Activated T-cell treated with anti-CD3 and anti-CD28 coated beads for 4 hours (primary cell): ENCODE measurements at regions not wholly inside any gene's neighbourhood (a gene's known extent, or its start where the extent isn't known, plus 50 kb on each side); places are given as distances from the start of the nearest gene placed in this dataset.

ENCODE experiments used
- DNase-seq: peaks from one replicate; pipeline ENCODE4 v3.0.0-alpha.2; 2020

- no peak for DNase-seq
Observed at GRCh38 chr10:4775808-4776207, 50.2 kb upstream of the AKR1E2 start.

- DNase-seq = no peak
Observed at GRCh38 chr10:4772202-4772570, 53.8 kb upstream of the AKR1E2 start.

- DNase-seq = no peak
Observed at GRCh38 chr10:4771554-4772201, 54.3 kb upstream of the AKR1E2 start.

DNA sequence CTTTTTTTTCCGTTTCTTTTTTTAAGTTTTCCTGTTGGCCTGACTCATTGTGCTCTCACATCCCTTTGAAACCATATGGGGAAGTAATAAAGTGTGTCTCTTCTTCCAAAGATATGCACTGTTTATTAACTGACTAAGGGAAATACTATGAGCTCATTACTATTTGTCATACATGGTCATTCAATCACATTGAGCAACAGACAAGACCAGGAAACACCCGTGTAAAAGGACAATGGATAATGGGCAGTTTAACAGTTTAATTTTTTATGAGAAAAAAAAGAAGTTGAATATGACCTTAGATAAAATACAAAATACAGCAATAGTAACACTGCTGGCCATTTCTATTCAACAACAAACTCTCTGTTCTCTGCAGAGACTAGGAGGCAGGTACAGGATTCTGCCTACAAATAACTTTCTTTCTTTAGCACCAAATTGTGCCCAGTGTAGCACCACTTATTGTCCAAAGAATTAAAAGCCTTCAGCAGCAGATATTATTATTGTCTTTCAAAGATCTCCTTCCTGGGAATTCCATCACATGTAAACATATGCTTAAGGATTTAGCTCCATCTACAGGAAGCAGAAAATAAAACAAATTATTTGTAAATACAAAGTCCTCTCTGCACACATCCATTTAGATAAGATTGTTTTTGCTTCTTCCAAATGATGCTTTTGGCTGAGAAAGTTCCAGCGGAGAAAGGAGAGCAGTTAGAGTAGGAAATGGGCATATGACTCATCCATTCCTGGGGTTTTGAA, 55.0 kb upstream of the AKR1E2 start:
- DNase-seq = no peak

DNA sequence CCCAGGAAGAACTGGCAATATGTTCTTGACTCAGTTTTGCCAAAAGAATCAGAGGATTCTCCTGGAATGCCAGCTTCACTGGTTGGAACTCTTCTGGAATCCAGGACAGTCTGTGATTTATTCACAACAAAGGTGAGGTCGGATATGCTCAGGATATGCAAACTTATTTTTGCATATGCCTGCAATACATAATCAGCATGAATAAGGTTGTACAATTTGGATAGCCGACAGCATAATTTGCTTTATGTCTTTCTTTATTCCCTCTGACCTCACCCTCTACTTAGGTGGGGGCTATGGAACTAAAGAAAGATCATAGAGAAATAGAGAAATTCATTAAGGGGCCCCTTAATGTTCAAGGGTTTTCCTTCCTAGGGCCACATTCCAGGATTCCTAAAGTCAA, 57.6 kb upstream of the AKR1E2 start:
- DNase-seq = no peak

GRCh38 chr10:4767033-4767814, 58.8 kb upstream of the AKR1E2 start:
- no peak for DNase-seq

DNA sequence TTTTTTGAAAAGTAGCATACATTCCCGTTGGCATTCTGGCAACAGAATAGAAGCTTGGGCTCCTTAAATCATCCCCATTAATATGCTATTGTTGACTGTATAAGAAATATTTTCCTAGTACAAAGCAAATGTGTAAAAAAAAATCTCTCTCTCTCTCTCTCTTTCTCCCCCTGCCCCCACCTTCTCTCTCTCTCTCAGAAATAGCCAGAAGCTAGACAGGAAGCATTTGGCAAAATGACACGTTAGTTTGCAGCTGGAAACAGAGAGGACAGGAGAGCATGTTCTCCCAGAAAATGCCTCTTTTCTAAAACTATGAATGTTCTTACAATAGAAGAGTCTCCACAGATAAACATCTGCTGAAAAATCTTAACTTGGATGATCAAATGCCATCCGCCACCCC, 59.6 kb upstream of the AKR1E2 start:
- no peak for DNase-seq

DNA sequence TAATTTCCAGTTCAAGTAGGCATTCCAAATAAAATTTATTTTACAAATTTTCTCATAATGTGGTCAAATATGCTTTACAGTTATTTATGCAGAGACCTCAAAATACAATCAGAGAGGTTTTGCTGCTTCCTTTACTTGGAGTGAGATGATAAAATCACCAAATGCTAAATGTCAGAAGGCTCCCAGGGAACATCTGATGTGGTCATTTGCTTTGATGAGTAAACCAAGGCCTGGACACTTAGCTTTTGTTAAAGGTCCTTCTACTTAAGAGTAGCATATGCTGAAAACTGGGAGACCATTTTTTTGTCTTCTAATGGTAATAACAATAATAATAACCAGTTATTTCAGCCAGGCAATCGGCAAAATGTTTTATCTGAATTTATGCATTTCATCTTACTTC, 60.6 kb upstream of the AKR1E2 start:
- no peak for DNase-seq

DNA sequence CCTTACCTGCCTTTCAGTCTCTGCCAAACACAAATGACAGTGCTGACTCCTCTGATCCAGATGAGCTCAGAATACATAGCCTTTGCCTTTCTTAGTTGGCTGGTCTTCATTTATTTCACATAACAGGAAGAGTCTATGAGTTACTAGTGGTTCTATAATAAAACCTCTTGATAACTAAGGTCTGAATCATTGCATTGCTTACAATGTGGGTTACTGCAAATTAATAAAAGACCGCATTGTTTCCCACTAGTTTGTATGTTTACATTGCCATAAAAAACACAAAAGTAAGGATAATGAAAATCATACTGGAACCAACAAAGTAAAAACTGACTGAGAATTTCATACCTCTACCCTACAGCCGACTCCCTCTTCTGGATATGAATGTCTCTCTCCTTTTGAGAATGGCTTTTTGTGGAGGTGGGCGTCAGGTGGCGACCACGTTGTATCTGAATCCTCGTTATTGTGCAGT, 62.0 kb upstream of the AKR1E2 start:
- DNase-seq = no peak

DNA sequence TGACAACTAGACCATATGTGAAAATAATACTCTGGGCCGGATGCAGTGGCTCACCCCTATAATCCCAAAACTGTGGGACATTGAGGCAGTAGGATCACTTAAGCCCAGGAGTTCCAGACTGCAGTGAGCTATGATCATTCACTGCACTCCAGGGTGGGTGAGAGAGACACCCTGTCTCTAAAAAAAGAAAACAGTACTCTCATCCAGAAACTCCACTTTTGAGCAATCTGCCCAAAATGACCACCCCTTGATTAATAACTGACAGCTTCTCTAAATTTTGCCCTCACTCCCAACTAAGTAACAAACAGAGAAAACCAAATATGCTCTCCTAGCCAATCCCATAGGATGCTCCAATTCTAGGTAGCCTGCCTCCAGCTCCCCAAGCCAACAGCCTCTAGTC, 62.5 kb upstream of the AKR1E2 start:
- no peak for DNase-seq

DNA sequence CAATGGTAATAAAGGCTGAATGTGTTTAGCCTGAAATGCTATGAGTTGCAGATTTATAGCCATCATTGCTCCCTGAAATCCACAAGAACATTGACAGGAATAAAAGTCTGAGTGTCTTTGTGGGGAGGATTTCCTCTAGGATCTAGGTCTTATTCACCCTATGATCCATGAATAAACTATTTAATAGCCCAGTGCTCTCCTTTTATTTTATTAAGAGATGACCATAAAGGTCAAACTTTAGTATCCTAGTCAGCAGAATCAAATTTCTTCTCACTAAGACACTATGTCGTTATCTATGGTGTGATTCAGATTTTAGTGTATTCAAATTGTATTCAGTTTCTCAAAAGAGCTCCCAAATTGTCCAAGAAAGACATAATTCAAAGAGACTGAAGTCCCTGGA, 67.8 kb upstream of the AKR1E2 start:
- DNase-seq = no peak

- DNase-seq = no peak
Observed at GRCh38 chr10:4755286-4755989, 70.6 kb upstream of the AKR1E2 start.

DNA sequence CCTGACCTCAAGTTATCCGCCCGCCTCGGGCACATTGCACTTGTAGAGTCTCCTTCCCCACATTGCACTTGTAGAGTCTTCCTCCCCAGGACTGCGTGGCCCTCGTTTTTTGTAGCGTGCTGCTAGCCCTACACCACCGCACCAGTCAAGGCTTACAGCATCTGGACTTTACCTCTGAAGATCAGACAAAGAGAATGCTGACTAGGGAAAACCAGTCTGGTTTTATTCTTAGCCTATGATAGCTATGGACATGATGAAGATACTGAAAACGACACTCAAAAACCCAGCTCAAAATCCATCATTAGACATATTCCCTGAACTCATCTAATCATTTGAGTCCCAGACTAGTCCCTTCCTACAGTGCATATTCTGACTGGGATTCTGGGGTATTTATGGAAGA, 71.9 kb upstream of the AKR1E2 start:
- DNase-seq = no peak

GRCh38 chr10:4751211-4751610, 74.8 kb upstream of the AKR1E2 start:
- DNase-seq = no peak

GRCh38 chr10:4749271-4749574, 76.8 kb upstream of the AKR1E2 start:
- no peak for DNase-seq

DNA sequence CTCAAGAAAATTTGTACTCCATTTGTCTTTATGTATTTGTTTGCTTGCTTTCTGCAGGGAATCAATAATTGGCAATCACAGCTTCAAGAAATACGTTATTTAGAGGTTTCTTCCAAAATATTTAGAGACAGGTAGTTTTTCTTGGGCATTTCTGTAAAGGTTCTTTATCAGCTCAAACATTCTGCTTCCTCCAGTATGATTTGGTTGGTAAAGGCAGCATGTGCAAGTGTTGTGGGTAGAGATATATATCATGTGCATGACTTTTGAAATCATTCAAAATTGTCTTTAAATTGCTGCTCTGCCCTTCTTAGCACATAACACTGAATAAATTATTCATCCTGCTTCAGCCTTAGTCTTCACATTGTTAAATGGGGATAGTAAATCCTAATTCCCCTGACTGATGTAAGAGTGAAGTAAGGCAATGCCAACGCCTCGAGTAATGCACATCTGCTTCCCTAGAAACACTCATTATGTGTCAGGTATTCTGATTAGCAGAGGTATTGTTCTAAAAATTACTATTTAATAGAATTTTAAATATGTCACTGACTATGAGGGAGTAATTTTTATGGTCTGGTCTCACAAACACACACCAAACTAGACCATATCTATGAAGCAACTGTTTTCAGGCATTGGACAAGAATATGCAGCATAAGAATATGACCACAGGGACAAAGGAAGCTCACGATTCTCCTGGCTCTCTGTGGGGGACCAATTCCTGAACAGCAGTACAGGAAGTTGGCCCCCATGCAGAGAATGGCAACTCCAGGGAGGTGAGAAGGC, 77.3 kb upstream of the AKR1E2 start:
- DNase-seq = no peak

DNA sequence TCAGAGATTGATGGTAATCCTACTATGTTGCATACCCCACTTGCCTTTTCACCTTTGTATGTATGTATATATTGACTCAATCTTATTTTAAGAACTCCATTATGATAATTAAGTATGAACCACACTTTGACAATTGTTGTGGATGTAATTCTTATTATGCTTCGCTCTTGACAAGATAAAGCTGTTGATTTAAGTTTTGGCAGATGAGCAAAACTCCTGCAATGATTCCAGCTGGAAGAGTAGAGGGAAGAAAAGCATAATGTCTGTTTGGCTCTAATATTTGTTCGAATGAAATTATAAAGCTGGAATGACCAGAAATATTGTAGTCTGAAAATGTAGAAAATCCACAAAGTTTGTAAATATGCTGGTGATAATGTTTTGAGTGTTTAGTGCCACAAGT, 83.8 kb upstream of the AKR1E2 start:
- no peak for DNase-seq

DNA sequence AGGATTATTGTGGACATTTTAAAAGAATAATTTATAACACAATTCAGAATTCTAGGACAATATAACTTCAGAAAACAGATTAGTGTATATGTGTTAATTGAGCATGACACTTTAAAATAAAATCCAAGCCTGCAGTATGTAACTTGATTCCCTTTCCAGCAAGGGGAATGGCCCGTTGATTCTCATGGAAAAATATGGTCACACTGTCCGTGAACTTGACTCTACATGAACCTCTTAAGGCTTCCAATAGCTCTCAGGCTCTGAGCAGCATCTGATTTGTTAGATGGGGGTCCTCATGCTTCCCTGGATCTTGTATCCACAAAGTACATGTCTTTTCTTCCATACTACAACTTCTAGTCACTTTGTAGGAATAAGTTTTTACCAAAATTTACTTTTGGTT, 85.5 kb upstream of the AKR1E2 start:
- DNase-seq = no peak

GRCh38 chr10:4736608-4737007, 89.4 kb upstream of the AKR1E2 start:
- DNase-seq = no peak

- DNase-seq = no peak
Observed at GRCh38 chr10:4736183-4736582, 89.8 kb upstream of the AKR1E2 start.

DNA sequence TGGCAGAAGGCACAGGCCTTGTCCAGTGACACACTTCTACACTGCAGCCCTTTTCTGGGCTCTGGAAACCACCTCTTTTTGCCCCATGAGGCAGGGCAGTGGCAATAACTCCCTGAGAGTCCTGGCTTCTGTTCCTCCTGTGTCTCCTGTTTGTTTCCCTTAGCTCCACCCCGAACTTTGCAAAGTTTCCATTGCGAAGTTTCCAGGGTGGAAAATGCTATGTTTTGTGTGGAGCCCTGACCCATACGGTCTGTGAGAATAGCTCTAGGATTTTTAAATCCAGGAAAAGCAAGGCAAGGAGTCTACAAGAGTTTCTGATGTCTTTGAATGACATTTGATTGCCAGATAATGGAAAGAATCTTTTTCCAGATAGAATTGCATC, 92.2 kb upstream of the AKR1E2 start:
- DNase-seq = no peak

DNA sequence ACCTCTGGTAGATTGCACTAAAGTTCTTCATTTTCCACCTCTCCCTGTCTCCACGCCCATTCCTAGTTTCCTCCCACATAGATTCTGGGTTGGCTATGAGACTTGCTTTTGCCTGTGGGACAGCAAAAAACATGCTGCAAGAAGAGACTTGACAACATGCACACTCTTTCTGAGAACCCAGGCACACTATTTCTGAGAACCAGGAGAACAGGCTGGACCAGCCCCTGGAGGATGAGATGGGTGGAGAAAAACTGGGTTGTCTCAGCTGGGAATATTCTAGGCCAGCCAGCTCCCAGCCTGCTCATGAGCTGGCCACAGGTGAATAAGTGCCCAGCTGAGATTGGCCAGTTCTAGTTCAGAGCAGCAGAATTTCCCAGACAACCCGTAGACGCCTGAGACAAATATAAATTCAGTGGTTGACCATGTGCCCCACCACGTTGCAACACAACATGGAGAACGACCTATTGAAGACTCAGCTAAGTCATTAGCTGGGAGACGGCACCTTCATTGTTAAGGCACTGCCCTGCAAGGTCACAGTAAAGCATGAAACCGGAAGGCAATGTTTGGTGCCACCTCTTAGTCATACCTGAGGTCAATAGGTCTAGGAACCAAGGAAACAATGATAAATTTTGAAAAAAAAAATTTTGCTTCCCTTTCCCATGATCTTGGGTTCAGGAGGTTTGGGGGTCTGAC, 92.7 kb upstream of the AKR1E2 start:
- DNase-seq = no peak
